Lower leg skin (tissue), 3 donors: ENCODE measurements at regions not wholly inside any gene's neighbourhood (a gene's known extent, or its start where the extent isn't known, plus 50 kb on each side); places are given as distances from the start of the nearest gene placed in this dataset.

Experiments used
- CTCF ChIP-seq, 3 donors: fragments of 450-650 bp; IDR thresholded peaks; one replicate each; pipeline ENCODE4 v1.5.1; 2016; ENCODE audit warnings: antibody characterized with exemption in 3 of 3, mild to moderate bottlenecking in 3 of 3, moderate library complexity in 2 of 3
- POLR2A ChIP-seq, 2 donors: fragments of 450-650 bp; IDR thresholded peaks; one replicate each; pipeline ENCODE4 v1.6.1; 2016 to 2017; ENCODE audit warnings: antibody characterized with exemption in 2 of 2, mild to moderate bottlenecking in 1 of 2, moderate library complexity in 1 of 2

GRCh38 chr1:70812442-70813109 is 235.0 kb downstream of the PTGER3 start:
- TF ChIP-seq CTCF (IDR thresholded peaks at IDR 0.05) (no peak), POLR2A (IDR thresholded peaks at IDR 0.05) (no peak)
